GM12874 (cell line): ENCODE measurements at regions not wholly inside any gene's neighbourhood (a gene's known extent, or its start where the extent isn't known, plus 50 kb on each side); places are given as distances from the start of the nearest gene placed in this dataset.

ENCODE experiments used
- TF ChIP-seq, protein P1 (sequence below): IDR thresholded peaks from 2 replicates; pipeline ENCODE4 v1.5.1; 2011; ENCODE audit warnings: low read depth, mild to moderate bottlenecking, control low read depth, low read length, moderate library complexity; ENCODE audit not compliant: insufficient read depth

- TF ChIP-seq, protein P1, sequence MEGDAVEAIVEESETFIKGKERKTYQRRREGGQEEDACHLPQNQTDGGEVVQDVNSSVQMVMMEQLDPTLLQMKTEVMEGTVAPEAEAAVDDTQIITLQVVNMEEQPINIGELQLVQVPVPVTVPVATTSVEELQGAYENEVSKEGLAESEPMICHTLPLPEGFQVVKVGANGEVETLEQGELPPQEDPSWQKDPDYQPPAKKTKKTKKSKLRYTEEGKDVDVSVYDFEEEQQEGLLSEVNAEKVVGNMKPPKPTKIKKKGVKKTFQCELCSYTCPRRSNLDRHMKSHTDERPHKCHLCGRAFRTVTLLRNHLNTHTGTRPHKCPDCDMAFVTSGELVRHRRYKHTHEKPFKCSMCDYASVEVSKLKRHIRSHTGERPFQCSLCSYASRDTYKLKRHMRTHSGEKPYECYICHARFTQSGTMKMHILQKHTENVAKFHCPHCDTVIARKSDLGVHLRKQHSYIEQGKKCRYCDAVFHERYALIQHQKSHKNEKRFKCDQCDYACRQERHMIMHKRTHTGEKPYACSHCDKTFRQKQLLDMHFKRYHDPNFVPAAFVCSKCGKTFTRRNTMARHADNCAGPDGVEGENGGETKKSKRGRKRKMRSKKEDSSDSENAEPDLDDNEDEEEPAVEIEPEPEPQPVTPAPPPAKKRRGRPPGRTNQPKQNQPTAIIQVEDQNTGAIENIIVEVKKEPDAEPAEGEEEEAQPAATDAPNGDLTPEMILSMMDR, result no peak
Measured at GRCh38 chr16:35751191-35751941, 2292.0 kb downstream of the TP53TG3F start.

GRCh38 chr16:35752012-35752772, 2292.8 kb downstream of the TP53TG3F start:
- TF ChIP-seq, protein P1, result no peak

DNA sequence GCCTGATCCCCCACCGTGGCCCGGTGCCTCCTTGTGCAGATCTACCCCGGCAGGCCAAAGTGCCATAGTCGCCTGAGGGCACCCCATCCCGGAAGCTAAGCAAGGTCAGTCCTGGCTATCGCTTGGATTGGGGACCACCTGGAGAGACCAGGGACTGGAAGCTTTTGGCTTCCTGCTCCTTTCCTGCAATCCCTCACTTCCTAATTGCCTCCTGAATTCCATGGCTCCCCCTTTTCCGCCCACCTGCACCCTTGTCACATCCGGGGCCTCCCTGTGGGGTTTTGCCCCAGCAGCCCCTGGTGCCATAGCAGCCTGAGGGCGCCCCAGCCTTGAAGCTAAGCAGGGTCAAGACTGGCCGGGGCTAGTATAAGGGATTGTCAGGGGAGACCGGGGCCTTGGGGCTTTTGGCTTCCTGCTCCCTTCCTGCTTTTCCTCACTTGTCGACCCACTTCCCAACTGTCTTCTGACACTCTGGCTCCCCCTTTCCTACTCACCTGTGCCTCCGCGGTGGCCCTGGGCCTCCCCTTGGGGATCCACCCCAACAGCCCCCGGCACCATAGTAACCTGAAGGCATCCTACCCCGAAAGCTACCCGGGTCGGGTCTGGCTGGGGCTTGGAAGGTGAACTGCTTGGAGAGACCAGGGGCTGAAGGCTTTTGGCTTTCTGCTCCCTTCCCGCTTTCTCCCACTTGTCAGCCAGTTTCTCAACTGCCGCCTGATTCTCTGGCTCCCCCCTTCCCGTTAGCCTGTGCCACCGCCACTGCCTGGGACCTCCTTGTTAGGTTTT, 2293.6 kb downstream of the TP53TG3F start:
- TF ChIP-seq, protein P1, result no peak

- TF ChIP-seq, protein P1, result no peak
Measured at GRCh38 chr16:35753559-35754390, 2294.4 kb downstream of the TP53TG3F start.

DNA sequence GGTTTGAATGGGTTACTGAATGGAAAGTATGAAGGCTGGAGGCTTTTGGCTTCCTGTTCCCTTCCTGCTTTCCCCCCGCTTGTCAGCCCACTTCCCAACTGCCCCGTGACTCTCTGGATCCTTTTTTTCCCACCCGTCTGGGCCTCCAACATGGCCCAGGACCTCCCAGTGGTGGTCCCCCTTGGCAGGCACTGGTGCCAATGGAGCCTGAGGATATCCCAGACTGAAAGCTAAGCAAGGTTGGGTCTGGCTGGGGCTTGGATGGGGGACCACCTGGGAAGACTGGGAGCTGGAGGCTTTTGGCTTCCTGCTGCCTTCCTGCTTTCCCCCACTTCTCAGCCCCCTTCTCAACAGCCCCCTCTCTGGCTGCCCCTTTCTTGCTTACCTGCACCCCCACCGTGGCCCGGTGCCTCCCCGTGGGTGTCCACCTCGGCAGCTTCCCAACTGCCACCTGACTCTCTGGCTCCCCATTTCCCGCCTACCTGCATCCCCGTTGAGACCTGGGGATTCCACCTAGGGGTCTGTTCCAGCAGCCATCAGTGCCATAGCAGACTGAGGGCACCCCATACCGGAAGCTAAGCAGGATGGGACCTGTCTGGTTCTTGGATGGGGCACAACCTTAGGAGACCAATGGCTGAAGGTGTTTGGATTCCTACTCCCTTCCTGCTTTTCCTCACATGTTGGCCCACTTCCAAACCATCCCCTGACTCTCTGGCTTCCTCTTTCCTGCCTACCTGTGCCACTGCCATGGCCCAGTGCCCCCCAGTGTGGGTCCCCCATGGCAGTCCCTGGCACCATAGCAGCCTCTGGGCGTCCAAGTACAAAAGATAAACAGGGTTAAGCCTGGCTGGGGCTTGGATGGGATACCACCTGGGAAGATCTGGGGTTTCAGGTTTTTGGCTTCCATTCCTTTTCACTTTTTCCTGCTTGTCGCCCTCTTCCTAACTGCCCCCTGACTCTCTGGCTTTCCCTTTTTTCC, 2295.3 kb downstream of the TP53TG3F start:
- TF ChIP-seq, protein P1, result no peak

DNA sequence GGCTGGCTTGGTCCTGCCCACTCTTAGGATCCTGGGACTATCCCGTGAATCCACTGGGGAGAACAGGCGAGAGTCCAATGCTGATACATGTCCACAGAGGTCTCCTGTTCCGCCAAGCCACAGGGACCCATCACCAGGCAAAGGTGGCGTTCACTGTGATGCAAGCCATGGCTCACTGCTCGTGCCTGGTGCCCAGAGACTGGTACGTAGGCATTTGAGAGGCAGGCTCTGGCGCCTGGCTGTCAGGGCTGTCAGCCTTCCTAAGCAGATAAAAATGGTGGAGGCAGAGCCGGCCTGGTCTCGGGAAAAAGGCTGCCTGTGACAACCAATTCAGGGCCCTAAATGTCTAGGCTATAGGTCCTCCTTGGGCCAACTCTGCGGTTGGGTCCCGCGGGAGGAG, 2329.0 kb downstream of the TP53TG3F start:
- TF ChIP-seq, protein P1, result no peak
